K562 (cell line): ENCODE measurements at regions not wholly inside any gene's neighbourhood (a gene's known extent, or its start where the extent isn't known, plus 50 kb on each side); places are given as distances from the start of the nearest gene placed in this dataset.

Experiments
- ASH1L ChIP-seq: fragments of 450-650 bp; IDR thresholded peaks from 2 replicates; pipeline ENCODE4 v1.6.1; 2018; ENCODE audit warnings: borderline replicate concordance, mild to moderate bottlenecking, low read depth; ENCODE audit not compliant: partially characterized antibody
- CEBPG ChIP-seq, 3 experiments: fragments of 200-800 bp in 1 of 3; sonication (Bioruptor generic) in 1 of 3; sonication (generic) in 1 of 3; formaldehyde crosslinking in 1 of 3; IDR thresholded peaks in 2 of 3; conservative IDR thresholded peaks in 1 of 3; 2 replicates each; pipeline versions ENCODE4 v1.6.1 to v1.8.0; 2016 to 2022; ENCODE audit warnings: missing compliant biosample characterization in 2 of 3, missing genetic modification characterization in 2 of 3, mild to moderate bottlenecking in 1 of 3, missing genetic modification reagents in 1 of 3
- CREBBP ChIP-seq: IDR thresholded peaks from one replicate; pipeline ENCODE4 v1.6.1; 2012; ENCODE audit warnings: low read depth, mild to moderate bottlenecking, control low read depth, inconsistent platforms, low read length
- ELK3 ChIP-seq: fragments of 450-650 bp; formaldehyde crosslinking; IDR thresholded peaks from 2 replicates; pipeline ENCODE4 v1.4.0; 2020; ENCODE audit warnings: mild to moderate bottlenecking
- ETV1 ChIP-seq: fragments of 450-650 bp; conservative IDR thresholded peaks from 2 replicates; pipeline ENCODE4 v1.6.1; 2016; ENCODE audit warnings: missing genetic modification characterization, control low read depth, low read depth, missing compliant biosample characterization
- MTA3 ChIP-seq: fragments of 450-650 bp; formaldehyde crosslinking; IDR thresholded peaks from 2 replicates; pipeline ENCODE4 v1.6.1; 2017; ENCODE audit warnings: mild to moderate bottlenecking, borderline replicate concordance
- RNF2 ChIP-seq: sonication (generic); IDR thresholded peaks from 2 replicates; pipeline ENCODE4 v1.6.1; 2016
- SRSF9 ChIP-seq: fragments of 200-400 bp; formaldehyde crosslinking; IDR thresholded peaks from 2 replicates; pipeline ENCODE4 v1.6.1; 2017; ENCODE audit warnings: low read depth, low read length, borderline replicate concordance
- ZNF274 ChIP-seq: IDR thresholded peaks from 2 replicates; pipeline ENCODE4 v1.6.1; 2011; ENCODE audit warnings: low read depth, mild to moderate bottlenecking, low read length, moderate library complexity, borderline replicate concordance

DNA sequence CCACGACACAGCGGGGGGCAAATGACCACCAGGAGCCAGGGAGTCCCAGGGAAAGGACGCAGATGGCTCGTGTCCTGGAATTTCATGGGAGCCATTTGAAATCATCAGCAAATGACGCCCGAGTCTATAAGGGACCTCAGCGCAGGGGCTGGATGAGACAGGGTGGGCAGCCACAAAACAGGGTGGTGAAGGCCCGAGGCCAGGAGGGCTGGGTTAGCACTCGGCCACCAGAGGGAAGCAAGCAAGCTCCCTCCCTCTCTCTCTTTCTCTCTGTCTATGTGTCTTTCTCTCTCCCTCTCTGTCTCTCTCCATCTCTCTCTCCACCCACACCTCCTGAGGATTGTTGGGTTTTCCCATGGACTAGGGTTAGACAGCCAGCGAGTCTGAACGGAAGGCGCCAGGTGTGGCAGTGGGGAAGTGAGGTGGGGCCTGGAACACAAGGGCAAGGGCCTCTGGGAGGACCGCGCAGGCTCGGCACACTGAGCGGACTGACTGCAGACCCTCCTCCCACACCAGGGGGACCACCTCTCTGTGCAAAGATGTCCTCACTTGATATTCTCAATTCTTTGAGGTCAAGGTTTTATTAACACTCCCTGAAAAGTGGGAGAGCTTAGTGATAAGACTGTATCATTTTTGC is 73.8 kb upstream of the TMPRSS2 start (continued):
- TF ChIP-seq SRSF9 (no peak), RNF2 (no peak), ZNF274 (no peak), CREBBP (no peak), ELK3 (CRISPR knock-in tag) (no peak), MTA3 (no peak), ASH1L (no peak), CEBPG (CRISPR knock-in tag; IDR thresholded peaks at IDR 0.05) (no peak), CEBPG (tag; conservative IDR thresholded peaks at IDR 0.05 in 1 of 2, IDR thresholded peaks at IDR 0.05 in 1 of 2) (no peak), ETV1 (tag) (no peak)
- TF ChIP-seq, all 486 proteins: peak for 0
